Endothelial cell of umbilical vein (primary cell): ENCODE measurements at regions not wholly inside any gene's neighbourhood (a gene's known extent, or its start where the extent isn't known, plus 50 kb on each side); places are given as distances from the start of the nearest gene placed in this dataset.

Experiments
- CTCF ChIP-seq, 2 donors: IDR thresholded peaks; 1 replicate in 1 of 2; 2 replicates in 1 of 2; pipeline ENCODE4 v1.5.1; 2011; ENCODE audit warnings: low read length in 2 of 2, mild to moderate bottlenecking in 2 of 2, moderate library complexity in 2 of 2, control low read depth in 1 of 2, inconsistent platforms in 1 of 2, low read depth in 1 of 2; ENCODE audit not compliant: insufficient read depth in 1 of 2; ENCODE audit errors: extremely low read depth in 1 of 2
- EZH2 ChIP-seq: IDR thresholded peaks from 2 replicates; pipeline ENCODE4 v1.6.1; 2012; ENCODE audit warnings: borderline replicate concordance, low read depth, mild to moderate bottlenecking, moderate library complexity, low read length, inconsistent platforms; ENCODE audit not compliant: severe bottlenecking
- FOS ChIP-seq: IDR thresholded peaks from 2 replicates; pipeline ENCODE4 v1.6.1; 2011; ENCODE audit warnings: mild to moderate bottlenecking, low read length, moderate library complexity, borderline replicate concordance; ENCODE audit not compliant: insufficient read depth
- GATA2 ChIP-seq: IDR thresholded peaks from 2 replicates; pipeline ENCODE4 v1.7.0; 2011; ENCODE audit warnings: low read depth, mild to moderate bottlenecking, moderate library complexity, mixed read lengths, low read length; ENCODE audit not compliant: insufficient read length, insufficient read depth
- JUN ChIP-seq: IDR thresholded peaks from 2 replicates; pipeline ENCODE4 v1.6.1; 2011; ENCODE audit warnings: borderline replicate concordance, low read depth; ENCODE audit not compliant: insufficient read length, insufficient read depth
- MAX ChIP-seq: IDR thresholded peaks from 2 replicates; pipeline ENCODE4 v1.6.1; 2011; ENCODE audit not compliant: insufficient read depth, insufficient read length
- POLR2A ChIP-seq: IDR thresholded peaks from 2 replicates; pipeline ENCODE4 v1.6.1; 2012; ENCODE audit warnings: low read depth, mild to moderate bottlenecking, control low read depth, low read length
- POLR2AphosphoS5 ChIP-seq: IDR thresholded peaks from 2 replicates; pipeline ENCODE4 v1.6.1; 2012; ENCODE audit warnings: low read depth, mild to moderate bottlenecking, control low read depth, low read length, moderate library complexity; ENCODE audit not compliant: insufficient read depth

GRCh38 chr1:57799490-57800115 lies 375.7 kb upstream of the DAB1 start:
- TF ChIP-seq GATA2 (no peak), CTCF (IDR thresholded peaks at IDR 0.05; ENCODE audit: extremely low read depth in 1 of 2, insufficient read depth in 1 of 2, low read depth in 1 of 2, low read length in 2 of 2) (no peak), MAX (no peak), EZH2 (no peak), POLR2A (no peak), POLR2AphosphoS5 (no peak), JUN (no peak), FOS (no peak)
